ENCODE measurements at regions not wholly inside any gene's neighbourhood (a gene's known extent, or its start where the extent isn't known, plus 50 kb on each side); places are given as distances from the start of the nearest gene placed in this dataset.

DNA sequence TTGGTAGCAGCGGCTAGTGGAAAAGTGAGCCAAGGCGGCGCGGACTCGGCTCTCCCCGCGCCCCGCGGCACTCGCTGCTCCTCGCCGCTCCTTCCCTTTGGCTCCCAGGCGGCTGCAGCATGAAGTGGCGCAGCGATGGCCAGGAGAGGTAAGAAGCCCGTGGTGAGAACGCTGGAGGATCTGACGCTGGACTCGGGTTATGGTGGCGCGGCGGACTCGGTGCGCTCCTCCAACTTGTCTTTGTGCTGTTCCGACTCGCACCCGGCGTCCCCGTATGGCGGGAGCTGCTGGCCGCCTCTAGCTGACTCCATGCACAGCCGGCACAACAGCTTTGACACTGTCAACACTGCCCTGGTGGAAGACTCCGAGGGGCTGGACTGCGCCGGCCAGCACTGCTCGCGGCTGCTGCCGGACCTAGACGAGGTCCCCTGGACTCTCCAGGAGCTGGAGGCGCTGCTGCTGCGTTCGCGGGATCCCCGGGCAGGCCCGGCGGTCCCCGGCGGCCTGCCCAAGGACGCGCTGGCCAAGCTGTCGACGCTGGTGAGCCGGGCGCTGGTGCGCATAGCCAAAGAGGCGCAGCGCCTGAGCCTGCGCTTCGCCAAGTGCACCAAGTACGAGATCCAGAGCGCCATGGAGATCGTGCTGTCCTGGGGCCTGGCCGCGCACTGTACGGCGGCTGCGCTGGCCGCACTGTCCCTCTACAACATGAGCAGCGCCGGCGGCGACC lies 225.6 kb upstream of the CRY1 start:
- peak in 1 of 4 donors; percentile 28 for DNase-seq (ENCODE audit: low read depth in 4 of 4, low spot score in 2 of 4)

DNA sequence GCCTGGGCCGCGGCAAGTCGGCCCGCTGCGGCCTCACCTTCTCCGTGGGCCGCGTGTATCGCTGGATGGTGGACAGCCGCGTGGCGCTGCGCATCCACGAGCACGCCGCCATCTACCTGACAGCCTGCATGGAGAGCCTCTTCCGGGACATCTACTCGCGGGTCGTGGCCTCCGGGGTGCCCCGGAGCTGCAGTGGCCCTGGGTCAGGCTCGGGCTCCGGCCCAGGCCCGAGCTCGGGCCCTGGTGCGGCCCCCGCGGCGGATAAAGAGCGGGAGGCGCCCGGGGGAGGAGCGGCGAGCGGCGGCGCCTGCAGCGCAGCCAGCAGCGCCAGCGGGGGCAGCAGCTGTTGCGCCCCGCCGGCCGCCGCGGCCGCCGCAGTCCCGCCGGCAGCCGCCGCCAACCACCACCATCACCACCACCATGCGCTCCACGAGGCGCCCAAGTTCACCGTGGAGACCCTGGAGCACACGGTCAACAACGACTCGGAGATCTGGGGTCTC lies 226.2 kb upstream of the CRY1 start:
- DNase-seq (ENCODE audit: low read depth in 4 of 4, low spot score in 2 of 4), result no peak

GRCh38 chr12:107320033-107320928 lies 226.9 kb upstream of the CRY1 start:
- DNase-seq (ENCODE audit: low read depth in 4 of 4, low spot score in 2 of 4), result peak in 1 of 4 donors; percentile 17

GRCh38 chr12:107320929-107321631 lies 227.7 kb upstream of the CRY1 start:
- peak in 2 of 4 donors; percentile 31 to 34 for DNase-seq (ENCODE audit: low read depth in 4 of 4, low spot score in 2 of 4)

- DNase-seq (ENCODE audit: low read depth in 4 of 4, low spot score in 2 of 4), result no peak
These were observed 228.7 kb upstream of the CRY1 start for GRCh38 chr12:107322063-107322462.

GRCh38 chr12:107325075-107325608 lies 231.8 kb upstream of the CRY1 start:
- DNase-seq (ENCODE audit: low read depth in 4 of 4, low spot score in 2 of 4), result no peak

DNA sequence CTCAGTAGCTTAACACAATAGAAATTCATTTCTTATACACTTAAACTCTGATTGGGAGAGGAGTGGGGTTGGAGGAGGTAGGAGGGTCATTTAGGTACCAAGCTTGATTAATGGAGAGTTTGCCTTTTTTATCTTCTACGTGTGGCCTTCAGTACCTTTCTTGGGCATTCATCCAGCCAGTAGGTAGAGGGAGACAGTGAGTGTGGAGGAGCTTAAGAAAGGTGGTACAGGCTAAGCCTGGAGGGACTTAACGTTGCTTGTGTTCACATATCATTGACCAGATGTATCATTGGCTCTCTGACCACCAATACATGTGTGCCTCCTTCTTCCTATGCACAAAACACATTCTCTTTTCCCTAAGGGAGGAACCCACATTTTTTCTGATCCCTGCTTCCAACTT lies 232.9 kb upstream of the CRY1 start:
- no peak for DNase-seq (ENCODE audit: low read depth in 4 of 4, low spot score in 2 of 4)

- DNase-seq (ENCODE audit: low read depth in 4 of 4, low spot score in 2 of 4), result no peak
These were observed 234.4 kb upstream of the CRY1 start for GRCh38 chr12:107327651-107328182.

- no peak for DNase-seq (ENCODE audit: low read depth in 4 of 4, low spot score in 2 of 4)
These were observed 235.2 kb upstream of the CRY1 start for GRCh38 chr12:107328442-107329133.

DNA sequence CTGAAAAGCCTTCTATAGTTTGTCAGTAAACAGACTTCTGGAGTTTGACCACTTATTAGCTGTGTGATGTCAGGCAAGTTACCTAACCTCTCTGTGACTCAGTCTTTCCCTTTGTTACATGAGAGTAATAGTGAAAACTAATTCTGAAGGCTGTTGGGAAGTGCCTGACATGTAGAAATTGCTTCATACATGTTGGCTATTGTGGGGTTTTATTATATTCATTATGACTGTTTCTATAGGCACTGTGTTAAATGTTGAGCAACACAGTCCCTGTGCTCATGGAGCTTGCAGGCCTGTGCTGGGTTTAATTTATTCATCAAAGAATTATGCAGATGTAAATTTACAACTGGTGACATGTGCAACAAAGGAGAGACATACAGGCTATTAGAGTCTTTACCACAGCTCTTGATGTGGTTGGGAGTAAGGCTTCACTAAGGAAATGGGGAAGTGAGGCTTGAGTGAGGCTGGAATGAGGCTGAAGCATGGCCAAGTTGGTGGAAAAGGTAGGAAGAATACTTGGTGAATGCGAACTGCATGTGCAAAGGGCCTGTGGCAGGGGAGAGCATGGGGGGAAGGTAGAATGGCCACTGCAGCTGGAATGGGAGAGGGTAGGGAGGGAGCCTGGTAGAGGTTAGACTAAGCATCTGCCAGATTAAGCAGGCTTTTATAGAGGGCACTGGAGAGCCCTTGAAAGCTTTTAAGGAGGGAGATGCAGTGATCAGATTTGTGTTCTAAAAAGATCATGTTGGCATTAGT lies 236.4 kb upstream of the CRY1 start:
- DNase-seq (ENCODE audit: low read depth in 4 of 4, low spot score in 2 of 4), result no peak

- DNase-seq (ENCODE audit: low read depth in 4 of 4, low spot score in 2 of 4), result no peak
These were observed 237.6 kb upstream of the CRY1 start for GRCh38 chr12:107330831-107331431.

DNA sequence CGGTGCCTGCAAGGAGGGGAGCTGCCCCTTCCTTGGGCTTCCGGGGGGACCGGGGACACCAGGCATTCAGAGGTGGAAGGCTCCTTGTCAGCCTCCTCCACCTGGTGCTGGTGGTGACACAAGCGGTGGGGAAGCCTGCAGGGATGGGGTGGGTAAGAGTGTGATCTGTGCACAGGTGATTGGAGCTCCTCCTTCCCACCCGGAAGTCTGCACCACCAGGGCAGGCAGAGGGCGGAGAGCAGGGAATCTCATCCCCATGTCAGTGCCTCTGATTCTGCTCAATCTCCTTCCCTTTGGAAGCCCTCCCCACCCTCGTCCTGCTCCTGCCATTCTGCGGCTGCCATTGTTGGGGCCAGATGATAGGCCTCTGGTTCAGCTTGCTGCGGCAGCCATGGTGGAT lies 238.1 kb upstream of the CRY1 start:
- no peak for DNase-seq (ENCODE audit: low read depth in 4 of 4, low spot score in 2 of 4)

GRCh38 chr12:107331912-107332311 lies 238.6 kb upstream of the CRY1 start:
- DNase-seq (ENCODE audit: low read depth in 4 of 4, low spot score in 2 of 4), result no peak

GRCh38 chr12:107332743-107333142 lies 239.4 kb upstream of the CRY1 start:
- DNase-seq (ENCODE audit: low read depth in 4 of 4, low spot score in 2 of 4), result no peak

- DNase-seq (ENCODE audit: low read depth in 4 of 4, low spot score in 2 of 4), result no peak
These were observed 242.6 kb upstream of the CRY1 start for GRCh38 chr12:107335802-107336570.

DNA sequence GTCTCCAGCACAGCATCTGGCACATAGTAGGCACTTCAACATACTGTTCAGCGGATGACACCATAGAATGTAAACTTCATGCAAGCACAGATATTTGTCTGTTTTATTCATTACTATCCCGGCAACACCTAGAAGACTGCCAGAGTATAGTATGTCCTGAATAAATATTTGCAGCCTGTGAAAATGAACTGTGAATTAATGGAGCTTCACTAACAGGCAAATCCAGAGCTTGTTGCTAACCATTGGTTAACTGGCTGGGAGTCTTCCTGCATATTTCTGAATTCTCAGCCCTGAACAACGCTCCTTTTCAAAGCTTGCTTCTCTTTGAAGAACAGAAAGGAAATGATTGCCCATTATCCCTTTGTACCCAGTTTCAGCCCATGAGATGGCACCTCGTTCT lies 243.3 kb upstream of the CRY1 start:
- no peak for DNase-seq (ENCODE audit: low read depth in 4 of 4, low spot score in 2 of 4)

GRCh38 chr12:107337346-107338095 lies 244.2 kb upstream of the CRY1 start:
- no peak for DNase-seq (ENCODE audit: low read depth in 4 of 4, low spot score in 2 of 4)
